EH (cell line): ENCODE measurements at regions not wholly inside any gene's neighbourhood (a gene's known extent, or its start where the extent isn't known, plus 50 kb on each side); places are given as distances from the start of the nearest gene placed in this dataset.

ENCODE experiments used
- DNase-seq: peaks from one replicate; pipeline ENCODE4 v3.0.0-alpha.2; 2015; ENCODE audit warnings: low read depth

DNA sequence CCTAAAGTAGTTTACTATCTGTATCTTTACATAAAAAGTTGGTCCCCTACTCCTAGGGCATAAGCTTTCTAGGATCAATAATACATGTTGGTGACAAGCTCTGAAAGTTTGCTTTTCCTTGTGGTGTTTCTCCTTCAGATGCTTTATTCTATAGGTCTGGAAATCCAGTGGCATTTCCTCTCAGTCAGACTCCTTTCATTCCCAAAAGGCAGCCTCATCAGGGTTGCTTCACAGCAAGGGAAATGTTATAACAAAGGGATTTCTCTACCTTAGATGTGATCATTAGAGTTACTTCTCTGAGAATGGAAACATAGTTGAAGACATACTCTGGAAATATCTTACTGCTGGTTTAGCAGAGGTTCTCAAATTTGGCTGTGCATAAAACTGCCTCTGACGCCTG is 1072.4 kb upstream of the ZEB2 start:
- peak; percentile 43 for DNase-seq

- no peak for DNase-seq
Measured at GRCh38 chr2:145591109-145591809, 1071.3 kb upstream of the ZEB2 start.

DNA sequence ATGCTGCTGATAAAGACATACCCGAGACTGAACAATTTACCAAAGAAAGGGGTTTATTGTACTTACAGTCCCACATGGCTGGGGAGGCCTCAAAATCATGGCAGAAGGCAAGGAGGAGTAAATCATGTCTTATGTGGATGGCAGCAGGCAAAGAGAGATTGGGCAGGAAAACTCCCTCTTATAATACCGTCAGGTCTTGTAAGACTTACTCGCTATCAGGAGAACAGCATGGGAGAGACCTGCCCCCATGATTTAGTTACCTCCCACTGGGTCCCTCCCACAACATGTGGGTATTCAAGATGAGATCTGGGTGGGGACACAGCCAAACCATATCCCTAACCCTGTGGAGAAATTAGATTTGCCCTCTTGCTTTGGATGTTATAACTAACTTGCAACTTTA is 1068.0 kb upstream of the ZEB2 start:
- DNase-seq, result no peak

GRCh38 chr2:145584353-145584752 is 1064.4 kb upstream of the ZEB2 start:
- no peak for DNase-seq

DNA sequence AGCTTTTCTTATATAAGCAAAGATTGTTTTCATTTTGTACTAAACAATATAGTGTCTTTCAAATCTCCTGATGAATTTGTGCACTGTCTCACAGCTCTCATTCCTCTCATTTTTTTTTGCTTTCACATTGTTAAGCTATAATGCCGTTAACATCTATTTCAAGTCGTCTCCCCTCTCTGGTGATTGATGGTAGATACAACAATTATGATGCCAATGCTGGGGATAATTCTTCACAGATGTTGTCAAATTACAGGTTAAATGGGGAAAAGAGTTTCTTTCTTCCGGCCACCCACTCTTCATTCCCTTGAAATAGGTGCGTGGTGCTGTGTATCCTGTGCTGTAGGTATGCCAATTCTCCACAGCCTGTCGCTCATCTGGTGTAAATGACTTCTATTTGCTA is 1053.7 kb upstream of the ZEB2 start:
- no peak for DNase-seq

- no peak for DNase-seq
Measured at GRCh38 chr2:145572238-145572637, 1052.3 kb upstream of the ZEB2 start.

DNA sequence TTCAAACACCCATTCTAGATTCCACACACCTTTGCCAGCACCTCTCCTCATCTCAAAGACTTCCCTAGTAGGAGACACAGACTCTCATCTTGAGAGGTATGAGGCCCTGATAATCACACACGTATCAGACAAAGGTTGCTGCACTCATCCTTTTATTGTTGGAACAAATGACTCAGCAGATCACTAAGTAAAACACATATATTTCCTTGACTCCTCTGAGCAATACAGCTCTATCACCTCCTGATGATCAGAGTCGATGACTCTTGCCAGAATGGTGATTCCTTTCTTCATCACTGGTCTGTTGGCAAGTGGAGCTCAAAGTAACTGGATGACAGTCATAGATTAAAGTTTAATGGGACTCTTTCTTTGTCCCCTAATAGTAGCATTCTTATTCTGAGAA is 1049.2 kb upstream of the ZEB2 start:
- DNase-seq, result peak; percentile 22

DNA sequence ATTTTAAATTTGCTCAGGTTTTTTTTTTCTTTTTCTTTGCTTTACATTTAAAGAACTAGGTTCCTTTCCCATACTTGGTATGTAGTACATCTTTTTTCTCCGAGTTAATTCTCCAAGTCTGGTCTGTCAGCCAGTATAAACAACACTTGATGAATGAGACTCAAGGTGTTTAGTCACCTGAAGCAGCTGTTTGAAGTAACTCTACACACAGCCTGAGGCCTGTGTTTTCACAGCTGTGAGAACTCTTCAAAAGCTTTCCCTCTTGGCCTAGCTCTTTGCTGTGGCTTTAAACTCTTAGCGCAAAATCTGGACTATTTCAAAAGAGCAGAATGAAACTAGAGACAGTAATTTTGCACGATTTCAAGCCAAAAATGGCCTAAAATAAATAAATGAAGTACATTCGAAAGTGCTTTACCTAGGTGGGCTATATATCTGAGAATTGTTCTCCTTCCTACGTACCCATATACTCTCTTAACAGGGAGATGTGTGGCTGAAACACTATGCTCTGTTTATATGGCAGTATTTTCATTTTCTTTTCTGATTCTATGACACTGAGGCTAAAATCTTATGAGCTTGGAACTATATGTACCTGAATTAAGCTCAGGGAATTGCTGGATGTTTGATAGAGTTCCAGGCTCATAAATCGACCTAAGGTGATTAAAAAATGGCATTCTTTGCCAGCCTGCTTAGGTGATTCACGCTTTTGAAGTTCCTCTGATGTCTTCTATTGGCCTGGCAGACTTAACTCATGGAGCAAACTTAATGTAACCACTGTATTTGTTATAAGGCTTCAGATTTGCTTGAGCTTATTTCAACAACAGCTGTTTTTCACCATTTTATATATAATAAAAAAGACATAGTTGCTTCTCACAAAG is 1044.1 kb upstream of the ZEB2 start:
- no peak for DNase-seq

DNA sequence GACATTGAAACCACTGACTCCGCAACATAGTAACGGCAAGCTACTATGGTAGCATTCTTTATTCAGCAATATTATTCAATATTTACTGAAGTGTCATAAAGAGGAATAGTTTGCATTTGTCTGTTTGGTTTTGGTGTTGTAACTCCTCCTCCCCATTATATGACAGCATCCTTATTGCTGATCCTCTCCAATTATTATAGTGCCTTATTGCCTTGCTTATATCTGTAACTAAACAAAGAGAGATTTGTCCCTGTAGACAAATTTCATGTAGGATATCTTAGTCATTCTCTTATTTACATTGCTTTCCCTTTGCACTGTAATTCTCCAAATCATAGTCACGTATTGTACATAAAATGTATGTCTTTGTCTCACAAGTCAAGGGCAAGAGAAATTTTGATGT is 1041.2 kb upstream of the ZEB2 start:
- DNase-seq, result no peak

- DNase-seq, result peak; percentile 6
Measured at GRCh38 chr2:145558617-145559350, 1038.9 kb upstream of the ZEB2 start.

- DNase-seq, result no peak
Measured at GRCh38 chr2:145555360-145555759, 1035.4 kb upstream of the ZEB2 start.

- no peak for DNase-seq
Measured at GRCh38 chr2:145551686-145552085, 1031.8 kb upstream of the ZEB2 start.

DNA sequence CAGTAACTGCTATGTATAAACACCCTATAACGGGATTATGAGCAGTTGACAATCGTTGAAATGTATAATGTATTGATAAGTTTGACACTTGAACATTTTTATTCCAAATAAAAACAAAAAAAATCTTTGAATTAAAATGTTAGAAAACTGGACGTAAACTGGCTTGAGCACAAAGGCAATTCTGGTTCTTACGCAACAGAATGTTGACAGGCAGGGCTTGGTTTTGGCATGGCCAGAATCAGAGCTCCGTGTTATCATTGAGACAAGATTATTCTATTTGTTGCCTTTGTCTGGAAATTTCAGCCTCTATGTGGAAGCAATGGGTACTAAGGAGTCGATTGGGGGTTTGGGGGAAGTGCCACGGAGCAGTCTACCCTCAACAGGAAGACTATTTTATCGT is 1028.6 kb upstream of the ZEB2 start:
- DNase-seq, result no peak

DNA sequence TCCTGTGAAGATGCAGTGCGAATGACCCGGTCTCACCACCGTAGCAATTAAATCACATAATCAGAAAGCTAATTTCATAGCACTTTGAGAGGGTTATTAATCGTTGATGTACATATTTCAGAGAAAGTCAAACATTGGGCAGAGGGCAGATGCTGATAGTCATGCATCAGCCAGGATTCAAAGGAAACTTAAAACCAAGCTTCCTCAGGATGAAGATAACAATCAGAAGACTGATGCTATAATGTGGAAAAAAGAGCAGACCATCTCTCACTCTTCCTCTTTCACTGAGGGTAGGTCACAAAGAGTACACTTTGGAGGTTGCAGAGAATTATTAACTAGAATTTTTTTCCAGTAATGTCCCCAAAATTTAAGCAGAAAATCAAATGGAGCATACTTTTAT is 1027.7 kb upstream of the ZEB2 start:
- no peak for DNase-seq

DNA sequence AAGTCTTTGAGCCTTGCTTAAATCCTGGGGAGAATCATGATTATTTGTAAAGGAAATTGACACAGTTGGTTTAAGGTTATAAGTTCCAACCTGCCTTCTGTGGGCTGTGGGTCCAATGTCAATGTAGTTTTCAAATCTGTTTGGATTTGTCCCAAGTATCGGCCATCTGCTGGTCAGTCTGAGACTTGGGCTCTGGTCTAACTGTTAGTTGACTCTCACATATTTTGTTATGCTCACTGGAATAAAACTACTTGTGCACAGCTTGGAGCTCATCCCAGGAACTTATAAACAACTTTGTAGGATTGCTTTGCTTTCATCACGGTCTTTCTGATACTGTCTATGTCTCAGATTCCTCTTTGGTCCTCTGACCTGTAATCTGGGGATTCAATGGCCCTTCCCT is 1026.2 kb upstream of the ZEB2 start:
- peak; percentile 28 for DNase-seq

- DNase-seq, result no peak
Measured at GRCh38 chr2:145543856-145544255, 1023.9 kb upstream of the ZEB2 start.

GRCh38 chr2:145543155-145543554 is 1023.2 kb upstream of the ZEB2 start:
- DNase-seq, result peak; percentile 11

DNA sequence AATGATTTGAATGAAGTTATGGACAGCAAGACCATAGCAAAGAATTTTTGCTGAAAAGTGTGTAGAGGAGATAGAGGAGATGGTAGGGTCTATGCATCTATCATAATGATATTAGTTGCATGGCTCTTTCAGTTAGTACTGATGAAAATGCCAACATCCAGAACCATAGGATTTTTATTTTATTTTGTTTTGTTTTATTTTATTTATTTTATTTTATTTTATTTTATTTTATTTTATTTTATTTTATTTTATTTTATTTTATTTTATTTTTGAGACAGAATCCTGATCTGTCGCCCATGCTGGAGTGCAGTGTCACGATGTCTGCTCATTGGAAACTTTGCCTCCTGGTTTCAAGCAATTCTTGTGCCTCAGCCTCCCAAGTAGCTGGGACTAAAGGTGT is 1021.1 kb upstream of the ZEB2 start:
- no peak for DNase-seq

GRCh38 chr2:145538661-145539350 is 1018.9 kb upstream of the ZEB2 start:
- no peak for DNase-seq

DNA sequence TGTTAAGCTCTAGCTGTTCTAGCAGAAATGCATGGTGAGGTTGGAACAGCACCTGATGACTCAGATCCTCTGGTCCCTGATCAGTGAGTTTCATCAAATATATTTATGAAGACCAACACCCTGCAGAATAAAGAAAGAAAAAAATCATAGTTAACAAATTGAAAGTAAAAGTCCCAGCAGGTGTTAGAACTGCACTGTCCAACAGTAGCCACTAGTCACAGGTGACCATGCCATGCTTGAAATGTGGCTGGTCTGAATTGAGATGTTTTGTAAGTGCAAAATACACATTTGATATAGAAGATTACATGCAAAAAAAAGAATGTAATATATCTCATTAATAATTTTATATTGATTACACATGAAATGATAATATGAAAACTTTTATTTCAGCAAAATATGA is 1010.7 kb upstream of the ZEB2 start:
- DNase-seq, result no peak

GRCh38 chr2:145524836-145525235 is 1004.9 kb upstream of the ZEB2 start:
- DNase-seq, result peak; percentile 7

DNA sequence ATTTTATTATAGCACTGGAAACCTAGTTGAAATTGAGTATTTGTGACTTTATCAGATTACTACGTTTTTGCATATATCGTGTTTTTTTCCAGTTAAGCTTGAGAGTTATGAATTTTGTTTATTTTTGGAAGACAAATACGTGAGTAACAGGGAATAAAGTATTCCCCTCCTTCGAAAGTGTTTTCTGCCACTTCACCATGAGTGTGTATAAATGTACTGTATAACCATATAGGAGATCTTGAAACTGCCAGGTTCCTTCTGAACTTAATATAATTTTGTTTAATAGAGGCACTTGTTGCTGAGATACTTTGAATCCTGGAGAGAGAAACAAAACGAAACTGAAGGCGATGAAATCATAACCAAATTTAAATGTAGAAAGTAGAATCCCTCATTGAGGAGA is 1004.4 kb upstream of the ZEB2 start:
- DNase-seq, result no peak
